ENCODE measurements at regions not wholly inside any gene's neighbourhood (a gene's known extent, or its start where the extent isn't known, plus 50 kb on each side); places are given as distances from the start of the nearest gene placed in this dataset.

- Histone ChIP-seq H3K27ac (ENCODE audit: insufficient read depth, low read depth, low read length) (no peak overlapping the region), H2AFZ (ENCODE audit: low read depth, low read length) (no peak overlapping the region), H3K9me3 (replicated peaks; ENCODE audit: control insufficient read depth, insufficient read depth, low read length) (no peaks in the 10 kb centered on the region), H4K20me1 (replicated peaks; ENCODE audit: control insufficient read depth, extremely low read depth, insufficient read depth, low read length) (no peaks in the 10 kb centered on the region), H3K4me3 (replicated peaks in 1 of 3; ENCODE audit: insufficient read depth in 1 of 3, low read depth in 1 of 3, low read length in 3 of 3) (no peak overlapping the region), H3K27me3 (ENCODE audit: control insufficient read depth in 2 of 2, insufficient read depth in 2 of 2, low read length in 2 of 2) (peaks cover 19 to 25% of the 10 kb centered on the region in 2 experiments), H3K36me3 (ENCODE audit: control insufficient read depth in 2 of 2, extremely low read depth in 1 of 2, insufficient read depth in 2 of 2, low read length in 2 of 2) (no peaks in the 10 kb centered on the region), H3K79me2 (ENCODE audit: control insufficient read depth, insufficient read depth, low read length) (no peaks in the 10 kb centered on the region), H3K4me1 (ENCODE audit: control insufficient read depth, extremely low read depth, insufficient read depth, low read length) (no peaks in the 10 kb centered on the region), H3K9ac (replicated peaks; ENCODE audit: extremely low read depth, insufficient read depth, low read length) (no peak overlapping the region), H3K4me2 (ENCODE audit: insufficient read depth, low read length) (no peak overlapping the region), H3K9me1 (replicated peaks; ENCODE audit: control insufficient read depth, extremely low read depth, insufficient read depth, low read length) (no peaks in the 10 kb centered on the region)
- POLR2A ChIA-PET, result no interaction called here
- dilution Hi-C loops (cut with MboI; ENCODE audit: extremely low pct_ligation_motif_present, low sequenced_read_pairs), result no loop called here
- CTCF ChIA-PET, result no interaction called here
- FAIRE-seq (no peak), DNase-seq (ENCODE audit: low read depth, low spot score) (no peak)
- no peak for TF ChIP-seq MAX (IDR thresholded peaks at IDR 0.05; ENCODE audit: insufficient read depth, insufficient read length)
- no peak for TF ChIP-seq JUN (IDR thresholded peaks at IDR 0.05; ENCODE audit: borderline replicate concordance, insufficient read depth, insufficient read length, low read depth)
- TF ChIP-seq GATA2 (IDR thresholded peaks at IDR 0.05; ENCODE audit: insufficient read depth, insufficient read length, low read depth, low read length), result no peak
- TF ChIP-seq MYC (IDR thresholded peaks at IDR 0.05; ENCODE audit: low read depth, low read length), result no peak
- no peak for TF ChIP-seq FOS (IDR thresholded peaks at IDR 0.05; ENCODE audit: borderline replicate concordance, insufficient read depth, low read length)
- TF ChIP-seq EZH2 (IDR thresholded peaks at IDR 0.05; ENCODE audit: borderline replicate concordance, low read depth, low read length, severe bottlenecking), result no peak
- TF ChIP-seq POLR2A (IDR thresholded peaks at IDR 0.05; ENCODE audit: low read depth, low read length), result no peak
- TF ChIP-seq, protein P1, sequence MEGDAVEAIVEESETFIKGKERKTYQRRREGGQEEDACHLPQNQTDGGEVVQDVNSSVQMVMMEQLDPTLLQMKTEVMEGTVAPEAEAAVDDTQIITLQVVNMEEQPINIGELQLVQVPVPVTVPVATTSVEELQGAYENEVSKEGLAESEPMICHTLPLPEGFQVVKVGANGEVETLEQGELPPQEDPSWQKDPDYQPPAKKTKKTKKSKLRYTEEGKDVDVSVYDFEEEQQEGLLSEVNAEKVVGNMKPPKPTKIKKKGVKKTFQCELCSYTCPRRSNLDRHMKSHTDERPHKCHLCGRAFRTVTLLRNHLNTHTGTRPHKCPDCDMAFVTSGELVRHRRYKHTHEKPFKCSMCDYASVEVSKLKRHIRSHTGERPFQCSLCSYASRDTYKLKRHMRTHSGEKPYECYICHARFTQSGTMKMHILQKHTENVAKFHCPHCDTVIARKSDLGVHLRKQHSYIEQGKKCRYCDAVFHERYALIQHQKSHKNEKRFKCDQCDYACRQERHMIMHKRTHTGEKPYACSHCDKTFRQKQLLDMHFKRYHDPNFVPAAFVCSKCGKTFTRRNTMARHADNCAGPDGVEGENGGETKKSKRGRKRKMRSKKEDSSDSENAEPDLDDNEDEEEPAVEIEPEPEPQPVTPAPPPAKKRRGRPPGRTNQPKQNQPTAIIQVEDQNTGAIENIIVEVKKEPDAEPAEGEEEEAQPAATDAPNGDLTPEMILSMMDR (IDR thresholded peaks at IDR 0.05; ENCODE audit: extremely low read depth in 1 of 2, insufficient read depth in 1 of 2, low read depth in 1 of 2, low read length in 2 of 2), result no peak
- no peak for TF ChIP-seq POLR2AphosphoS5 (IDR thresholded peaks at IDR 0.05; ENCODE audit: insufficient read depth, low read depth, low read length)
- intact Hi-C loops (cut with micrococcal nuclease), result no loop called here
- no TSS peak for BruUV-seq (replicated peaks)
Measured at GRCh38 chr7:27464970-27465369, 197.7 kb downstream of the HIBADH start.
